CD4-positive, alpha-beta T cell treated with Interleukin-15 for 4 hours (primary cell): ENCODE measurements at regions not wholly inside any gene's neighbourhood (a gene's known extent, or its start where the extent isn't known, plus 50 kb on each side); places are given as distances from the start of the nearest gene placed in this dataset.
"Not testable (repeated sequence)": the region's sequence is repeated elsewhere in the genome, so short reads cannot be mapped to it uniquely, and the experiment has no call there.

Experiments
- DNase-seq: peaks from one replicate; pipeline ENCODE4 v3.0.0-alpha.2; 2020; ENCODE audit warnings: low spot score

DNA sequence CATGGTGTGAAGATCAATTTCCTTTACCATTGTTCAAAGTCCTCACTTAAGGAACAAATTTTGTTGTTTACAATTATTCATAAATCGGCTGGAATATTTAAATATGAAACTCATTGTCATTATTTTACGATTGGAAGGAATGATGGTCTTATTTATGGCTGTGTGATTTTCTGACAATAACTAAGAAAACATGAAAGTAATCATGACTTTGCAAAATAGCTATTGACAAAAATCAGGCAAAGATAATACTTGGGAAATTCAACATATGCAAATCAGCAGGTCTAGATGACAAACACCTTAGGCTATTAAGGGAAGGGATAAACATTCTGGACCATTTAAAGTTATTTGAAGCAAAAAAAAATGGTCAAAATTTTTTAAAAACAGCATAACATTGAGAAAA is 654.8 kb upstream of the CNTN5 start:
- no peak for DNase-seq

- DNase-seq: no peak
These were observed 630.4 kb upstream of the CNTN5 start for GRCh38 chr11:98390391-98390790.

GRCh38 chr11:98394500-98394899 is 626.2 kb upstream of the CNTN5 start:
- DNase-seq: not testable (repeated sequence)

DNA sequence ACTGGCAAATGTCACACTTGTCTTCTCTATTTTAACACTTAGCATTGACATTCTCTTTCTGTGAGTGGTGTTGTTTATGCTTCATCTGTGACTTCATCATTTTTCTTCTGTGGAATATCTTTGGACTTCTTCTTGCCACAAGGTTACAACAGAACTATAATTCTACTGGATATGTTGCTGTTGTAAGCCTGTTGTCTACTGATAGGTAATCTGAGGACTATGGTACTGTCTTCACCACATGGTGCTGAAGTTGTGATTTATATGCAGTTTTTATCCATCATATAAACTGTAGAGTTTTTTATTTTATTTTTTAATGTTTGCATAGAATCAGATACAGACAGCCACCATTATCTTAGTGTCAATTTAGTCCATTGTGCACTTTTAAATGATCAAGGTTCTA is 622.2 kb upstream of the CNTN5 start:
- DNase-seq: no peak

DNA sequence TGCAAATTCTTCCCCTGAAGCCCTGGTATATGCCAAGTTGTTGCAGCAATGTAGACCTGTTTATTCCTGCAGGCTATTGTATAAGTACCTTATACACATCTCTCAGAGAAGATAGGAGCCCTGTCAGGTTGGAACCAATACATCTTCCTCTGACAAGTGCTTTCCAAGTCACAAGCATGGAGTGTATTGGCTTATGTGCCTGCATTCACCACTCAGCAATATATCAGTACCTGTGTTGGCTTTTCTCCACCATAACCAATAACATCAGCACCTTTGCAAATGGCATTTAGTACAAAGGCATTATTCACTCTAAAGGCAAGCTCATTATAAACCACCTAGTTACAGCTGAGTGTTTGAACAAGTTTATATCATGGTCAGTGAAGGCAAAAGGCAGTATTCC is 611.7 kb upstream of the CNTN5 start:
- no peak for DNase-seq

GRCh38 chr11:98411777-98412176 is 609.0 kb upstream of the CNTN5 start:
- DNase-seq: no peak

DNA sequence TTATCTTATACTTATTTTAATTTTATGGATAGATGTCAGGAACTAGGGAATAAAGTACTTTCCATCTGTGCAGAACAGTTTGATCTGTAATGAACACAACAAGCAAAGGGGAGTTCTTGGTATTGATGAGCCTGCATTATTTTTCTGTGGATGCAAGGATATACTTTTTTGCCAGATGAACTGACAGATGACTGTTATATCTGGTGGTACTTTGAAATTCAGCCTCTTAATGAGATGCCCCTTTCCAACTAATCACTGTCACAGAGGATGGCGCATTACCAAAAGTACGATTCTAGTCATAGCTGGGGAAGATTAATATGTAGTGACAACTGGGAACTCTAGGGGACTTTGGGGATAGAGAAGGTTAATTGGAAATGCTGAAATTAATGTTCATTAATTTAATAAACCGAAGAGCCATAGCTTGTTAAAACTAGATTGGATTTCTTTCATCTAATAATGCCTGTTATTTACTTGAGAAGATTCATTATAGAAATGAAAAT is 603.4 kb upstream of the CNTN5 start:
- DNase-seq: no peak

DNA sequence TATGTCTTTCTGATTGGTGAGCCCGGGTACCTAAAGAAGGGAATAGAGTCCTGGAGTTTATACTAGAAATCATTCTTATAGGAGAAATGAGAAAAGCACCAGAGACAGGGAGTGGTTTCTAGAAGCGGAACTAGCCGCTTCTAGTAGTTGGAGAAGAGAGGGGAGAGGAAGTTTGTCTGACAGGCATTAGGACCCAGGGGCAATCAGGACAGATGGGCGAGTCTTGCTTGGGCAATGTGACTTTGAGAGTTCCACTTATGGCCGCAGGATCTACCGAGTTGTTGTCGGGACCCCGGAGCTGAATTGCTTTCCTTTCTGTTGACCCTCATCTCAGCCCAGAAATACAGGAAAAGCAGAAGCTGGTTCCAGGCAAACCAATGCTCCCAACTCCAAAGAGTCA is 596.8 kb upstream of the CNTN5 start:
- DNase-seq: no peak

- DNase-seq: not testable (repeated sequence)
These were observed 596.0 kb upstream of the CNTN5 start for GRCh38 chr11:98424773-98425172.

DNA sequence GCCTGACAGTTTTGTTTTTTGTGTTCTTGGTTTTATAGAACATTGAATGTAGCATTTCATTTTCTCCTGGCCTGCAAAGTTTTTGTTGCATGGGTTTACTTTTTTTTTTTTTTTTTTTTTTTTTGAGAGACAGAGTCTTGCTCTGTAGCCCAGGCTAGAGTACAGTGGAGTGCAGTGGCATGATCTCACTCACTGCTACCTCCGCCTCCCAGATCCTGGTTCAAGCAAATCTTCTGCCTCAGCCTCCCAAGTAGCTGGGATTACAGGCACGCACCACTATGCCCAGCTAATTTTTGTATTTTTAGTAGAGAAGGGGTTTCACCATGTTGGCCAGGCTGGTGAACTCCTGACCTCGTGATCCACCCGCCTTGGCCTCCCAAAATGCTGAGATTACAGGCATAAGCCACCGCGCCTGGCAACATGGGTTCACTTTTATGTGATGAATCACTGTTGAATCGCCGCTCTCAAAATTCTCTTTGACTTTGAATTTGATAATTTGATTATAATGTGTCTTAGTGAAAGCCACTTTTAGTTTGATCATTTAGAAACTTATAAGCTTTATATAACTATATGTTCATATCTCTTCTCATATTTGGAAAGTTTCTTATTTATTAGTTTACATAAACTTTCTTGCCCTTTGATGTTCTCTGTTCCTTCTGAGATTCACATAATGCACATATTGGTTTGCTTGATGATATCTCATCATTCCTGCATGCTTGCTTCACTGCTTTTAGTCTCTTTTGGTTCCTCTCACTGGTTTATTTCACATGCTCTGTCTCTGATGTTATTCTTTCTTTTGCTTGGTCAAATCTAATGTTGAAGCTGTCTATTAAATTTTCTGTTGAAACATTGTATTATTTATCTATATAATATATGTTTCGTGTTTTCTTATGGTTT is 589.0 kb upstream of the CNTN5 start:
- DNase-seq: no peak

- DNase-seq: no peak
These were observed 586.5 kb upstream of the CNTN5 start for GRCh38 chr11:98434296-98434695.

DNA sequence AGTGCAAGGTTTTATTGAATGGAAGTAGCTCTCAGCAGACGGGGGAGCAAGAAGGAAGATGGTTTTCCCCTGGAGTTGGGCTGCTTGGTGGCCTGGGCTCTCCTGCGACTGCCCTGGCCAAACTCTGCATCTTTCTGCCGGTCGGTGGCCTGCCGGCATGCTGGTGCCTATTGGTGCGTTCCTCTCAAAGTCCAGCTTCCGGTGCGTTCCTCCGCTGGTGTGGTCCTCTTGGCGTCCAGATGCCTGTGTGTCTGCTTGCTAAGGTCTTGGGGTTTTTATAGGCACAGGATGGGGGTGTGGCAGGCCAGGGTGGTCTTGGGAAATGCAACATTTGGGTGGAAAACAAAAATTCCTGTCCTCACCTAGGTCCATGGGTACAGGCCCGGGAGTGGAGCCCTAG is 567.4 kb upstream of the CNTN5 start:
- DNase-seq: no peak

DNA sequence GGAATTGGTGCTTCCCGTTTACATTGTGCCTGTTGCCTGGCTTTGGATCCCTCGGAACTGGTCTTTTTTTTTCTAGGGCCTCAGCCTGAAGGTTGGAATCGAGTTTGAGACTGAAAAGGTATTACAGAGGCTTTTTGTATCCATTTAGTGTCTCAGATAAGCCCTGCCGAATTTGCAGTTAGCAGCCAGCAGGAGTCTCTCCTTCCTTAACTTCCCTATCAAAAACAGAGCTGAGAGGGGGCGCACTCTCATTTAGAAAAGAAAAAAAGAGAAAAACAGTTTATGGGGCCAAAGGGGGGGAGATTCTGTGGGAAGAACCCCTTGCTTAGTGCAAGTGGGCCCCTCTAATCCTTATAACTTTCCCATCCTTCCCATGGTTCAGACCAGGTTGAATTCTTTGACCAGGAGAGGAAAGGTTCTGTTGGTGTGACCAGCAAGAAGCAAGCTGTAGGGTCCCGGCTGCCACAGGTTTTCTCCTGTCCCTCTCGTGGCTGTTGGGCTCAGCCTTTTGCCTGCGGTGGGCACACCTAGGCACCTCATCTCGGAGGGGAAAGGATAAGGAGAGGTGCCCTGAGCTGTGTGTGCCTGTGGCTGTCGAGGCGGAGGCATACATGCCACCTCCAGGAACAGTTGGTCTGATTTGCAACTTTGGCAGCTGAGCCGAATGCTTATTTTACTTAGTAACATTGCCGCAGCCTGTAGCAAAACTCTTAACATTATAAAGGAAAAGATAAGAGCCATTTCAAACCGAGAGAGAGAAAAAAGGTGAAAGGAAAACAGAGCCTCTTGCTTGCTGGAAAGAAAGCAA is 565.0 kb upstream of the CNTN5 start:
- no peak for DNase-seq

- no peak for DNase-seq
These were observed 564.5 kb upstream of the CNTN5 start for GRCh38 chr11:98456308-98456680.

- DNase-seq: no peak
These were observed 525.7 kb upstream of the CNTN5 start for GRCh38 chr11:98495016-98495415.

GRCh38 chr11:98495601-98496000 is 525.1 kb upstream of the CNTN5 start:
- no peak for DNase-seq

DNA sequence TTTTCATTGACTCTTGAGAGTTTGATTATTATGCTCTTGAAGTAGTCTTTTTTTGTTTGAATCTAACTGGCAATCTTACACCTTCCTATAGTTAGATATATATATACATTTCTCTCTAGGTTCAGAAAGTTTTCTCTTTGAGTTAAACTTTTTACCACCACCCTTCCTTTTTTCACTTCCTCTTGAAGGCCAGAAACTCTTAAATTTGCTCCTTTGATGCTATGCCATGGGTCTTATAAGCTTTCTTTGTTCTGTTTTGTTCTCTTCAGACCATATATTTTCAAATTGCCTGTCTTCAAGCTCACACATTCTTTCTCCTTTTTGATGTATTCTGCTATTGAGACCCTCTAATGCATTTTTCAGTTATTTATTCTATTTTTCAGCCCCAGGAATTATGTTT is 513.5 kb upstream of the CNTN5 start:
- no peak for DNase-seq

GRCh38 chr11:98512938-98513337 is 507.8 kb upstream of the CNTN5 start:
- no peak for DNase-seq

GRCh38 chr11:98531576-98531975 is 489.2 kb upstream of the CNTN5 start:
- DNase-seq: no peak

DNA sequence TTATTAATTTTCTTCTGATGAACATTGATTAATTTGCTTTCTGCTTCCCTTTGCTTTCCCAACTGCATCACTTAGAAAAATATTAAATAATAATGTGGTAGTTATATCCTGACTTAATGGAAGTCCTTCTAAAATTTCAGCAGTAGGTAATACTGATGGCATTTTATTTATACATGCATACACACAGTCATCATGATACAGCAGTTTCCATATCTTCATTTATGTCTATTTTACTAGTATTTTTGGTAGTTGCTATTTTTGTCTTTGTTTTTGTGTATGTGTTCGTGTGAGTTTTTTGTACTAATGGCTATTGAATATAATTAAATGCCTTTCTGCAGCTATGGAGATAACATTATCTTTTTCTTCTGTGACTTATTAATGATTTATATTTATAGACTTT is 484.7 kb upstream of the CNTN5 start:
- DNase-seq: no peak

- not testable (repeated sequence) for DNase-seq
These were observed 482.4 kb upstream of the CNTN5 start for GRCh38 chr11:98538358-98538757.

- no peak for DNase-seq
These were observed 475.1 kb upstream of the CNTN5 start for GRCh38 chr11:98545544-98546175.

DNA sequence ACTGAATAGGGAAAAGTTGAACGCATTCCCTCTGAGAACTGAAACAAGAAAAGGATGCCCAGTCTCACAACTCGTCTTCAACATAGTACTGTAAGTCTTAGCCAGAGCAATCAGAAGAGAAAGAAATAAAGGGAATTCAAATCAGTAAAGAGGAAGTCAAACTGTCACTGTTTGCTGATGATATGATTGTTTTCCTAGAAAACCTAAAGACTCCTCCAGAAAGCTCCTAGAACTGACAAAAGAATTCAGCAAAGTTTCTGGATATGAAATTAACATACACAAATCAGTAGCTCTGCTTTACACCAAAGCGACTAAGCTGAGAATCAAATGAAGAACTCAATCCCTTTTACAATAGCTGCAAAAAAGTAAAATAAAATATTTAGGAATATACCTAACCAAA is 471.2 kb upstream of the CNTN5 start:
- DNase-seq: no peak
